SK-N-MC (cell line): ENCODE measurements at regions not wholly inside any gene's neighbourhood (a gene's known extent, or its start where the extent isn't known, plus 50 kb on each side); places are given as distances from the start of the nearest gene placed in this dataset.

Experiments used
- EZH2 ChIP-seq: fragments of 200-600 bp; sonication (generic); IDR thresholded peaks from one replicate; pipeline ENCODE4 v1.6.1; 2017; ENCODE audit warnings: antibody characterized with exemption
- FOXP2 ChIP-seq: optimal IDR thresholded peaks from 2 replicates; pipeline ENCODE3; 2011; ENCODE audit warnings: mild to moderate bottlenecking, moderate library complexity; ENCODE audit not compliant: insufficient read depth; ENCODE audit errors: extremely low read length, control extremely low read depth
- POLR2AphosphoS5 ChIP-seq: IDR thresholded peaks from 2 replicates; pipeline ENCODE4 v1.6.1; 2012; ENCODE audit warnings: mild to moderate bottlenecking, low read depth, low read length, borderline replicate concordance

- no peak for TF ChIP-seq EZH2
- no peak for TF ChIP-seq POLR2AphosphoS5
- no peak for TF ChIP-seq FOXP2
Measured at GRCh38 chr10:129020651-129021330, 446.2 kb upstream of the MGMT start.
